Mucosa of descending colon (tissue), 3 donors: ENCODE measurements at regions not wholly inside any gene's neighbourhood (a gene's known extent, or its start where the extent isn't known, plus 50 kb on each side); places are given as distances from the start of the nearest gene placed in this dataset.

Source experiments
- ATAC-seq: fragments of 200-7000 bp; cut with Tn5 transposase; one replicate; pipeline ENCODE4 v1.9.1; 2020; ENCODE audit warnings: mild to moderate bottlenecking, moderate library complexity
- DNase-seq, 3 donors: peaks; one replicate each; pipeline ENCODE4 v3.0.0-alpha.2; 2020
- H3K36me3 ChIP-seq: fragments of 200-600 bp; one replicate; pipeline ENCODE4 v1.8.0; 2021; ENCODE audit warnings: low read depth, mild to moderate bottlenecking
- H3K4me1 ChIP-seq: fragments of 200-600 bp; one replicate; pipeline ENCODE4 v1.8.0; 2021; ENCODE audit warnings: low read depth, mild to moderate bottlenecking
- H3K4me3 ChIP-seq: fragments of 200-600 bp; one replicate; pipeline ENCODE4 v1.8.0; 2021; ENCODE audit warnings: mild to moderate bottlenecking
- H3K9me3 ChIP-seq: fragments of 200-600 bp; one replicate; pipeline ENCODE4 v1.8.0; 2021; ENCODE audit warnings: mild to moderate bottlenecking
- intact Hi-C, 2 donors: fragments of 100-400 bp; cut with DNase I in 1 of 2; cut with micrococcal nuclease in 1 of 2; formaldehyde crosslinking; loops; one replicate each; pipeline versions ENCODE4 v1.11.0 to v1.11.1; 2022; cut with DNase I, micrococcal nuclease
- TF ChIP-seq, protein P1 (sequence below): fragments of 200-600 bp; IDR thresholded peaks from one replicate; pipeline ENCODE4 v1.8.0; 2022; ENCODE audit warnings: antibody characterized with exemption, mild to moderate bottlenecking
- donor health status: DM: no; HTN: no; CAD: no; lungs with moderate emphysema.
- donor health status: DM: no; HTN: no; CAD: no.
- donor health status: DM: no; HTN: yes; CAD: no.

DNA sequence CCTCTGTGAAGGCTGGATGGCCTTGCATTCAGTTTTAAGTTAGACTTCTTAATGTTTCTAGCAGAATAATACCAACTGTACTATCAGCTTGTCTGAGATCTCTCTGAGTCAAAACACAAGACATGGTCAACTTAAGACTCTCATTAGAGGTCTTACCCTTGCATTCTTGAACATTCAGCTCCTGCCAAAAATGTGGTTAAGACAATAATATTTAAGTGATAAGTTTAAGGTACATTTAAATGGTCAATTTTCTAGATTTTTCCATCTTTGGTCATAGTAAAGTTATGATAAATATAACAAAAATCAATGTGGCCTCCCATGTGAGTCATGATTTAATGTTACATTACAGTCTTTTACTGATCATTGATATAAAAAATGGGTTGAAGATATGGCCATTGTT, 75.0 kb downstream of the NR2F1 start:
- intact Hi-C loops = no loop called here
- H3K36me3 ChIP-seq = no peaks in the 10 kb centered on the region
- DNase-seq (no peak), ATAC-seq (no peak)
- no peak overlapping the region for H3K4me3 ChIP-seq
- no peaks in the 10 kb centered on the region for H3K4me1 ChIP-seq
- no peaks in the 10 kb centered on the region for H3K9me3 ChIP-seq
- TF ChIP-seq, protein P1, sequence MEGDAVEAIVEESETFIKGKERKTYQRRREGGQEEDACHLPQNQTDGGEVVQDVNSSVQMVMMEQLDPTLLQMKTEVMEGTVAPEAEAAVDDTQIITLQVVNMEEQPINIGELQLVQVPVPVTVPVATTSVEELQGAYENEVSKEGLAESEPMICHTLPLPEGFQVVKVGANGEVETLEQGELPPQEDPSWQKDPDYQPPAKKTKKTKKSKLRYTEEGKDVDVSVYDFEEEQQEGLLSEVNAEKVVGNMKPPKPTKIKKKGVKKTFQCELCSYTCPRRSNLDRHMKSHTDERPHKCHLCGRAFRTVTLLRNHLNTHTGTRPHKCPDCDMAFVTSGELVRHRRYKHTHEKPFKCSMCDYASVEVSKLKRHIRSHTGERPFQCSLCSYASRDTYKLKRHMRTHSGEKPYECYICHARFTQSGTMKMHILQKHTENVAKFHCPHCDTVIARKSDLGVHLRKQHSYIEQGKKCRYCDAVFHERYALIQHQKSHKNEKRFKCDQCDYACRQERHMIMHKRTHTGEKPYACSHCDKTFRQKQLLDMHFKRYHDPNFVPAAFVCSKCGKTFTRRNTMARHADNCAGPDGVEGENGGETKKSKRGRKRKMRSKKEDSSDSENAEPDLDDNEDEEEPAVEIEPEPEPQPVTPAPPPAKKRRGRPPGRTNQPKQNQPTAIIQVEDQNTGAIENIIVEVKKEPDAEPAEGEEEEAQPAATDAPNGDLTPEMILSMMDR = no peak

GRCh38 chr5:93654676-93655075, 71.7 kb downstream of the NR2F1 start:
- no peak for ATAC-seq
- TF ChIP-seq, protein P1 = no peak

GRCh38 chr5:93653716-93654115, 70.7 kb downstream of the NR2F1 start:
- Histone ChIP-seq H3K4me3 (no peak overlapping the region), H3K36me3 (no peaks in the 10 kb centered on the region), H3K4me1 (no peaks in the 10 kb centered on the region), H3K9me3 (no peaks in the 10 kb centered on the region)
- ATAC-seq = no peak
- TF ChIP-seq, protein P1 = no peak
- no peak for DNase-seq
- intact Hi-C loops = no loop called here

More at GRCh38 chr5:93654676-93655075, 71.7 kb downstream of the NR2F1 start:
- Histone ChIP-seq H3K4me1 (no peaks in the 10 kb centered on the region), H3K36me3 (no peaks in the 10 kb centered on the region), H3K9me3 (no peaks in the 10 kb centered on the region), H3K4me3 (no peak overlapping the region)
- intact Hi-C loops = no loop called here
- DNase-seq = no peak

- TF ChIP-seq, protein P1 = no peak
- H3K9me3 ChIP-seq = no peaks in the 10 kb centered on the region
- H3K36me3 ChIP-seq = no peaks in the 10 kb centered on the region
- no peaks in the 10 kb centered on the region for H3K4me1 ChIP-seq
- no peak overlapping the region for H3K4me3 ChIP-seq
- intact Hi-C loops = no loop called here
- DNase-seq (no peak), ATAC-seq (no peak)
Measured at GRCh38 chr5:93649234-93649900, 66.3 kb downstream of the NR2F1 start.

GRCh38 chr5:93644760-93645159, 61.7 kb downstream of the NR2F1 start:
- TF ChIP-seq, protein P1 = no peak
- ATAC-seq (no peak), DNase-seq (no peak)
- no peaks in the 10 kb centered on the region for H3K36me3 ChIP-seq
- no peaks in the 10 kb centered on the region for H3K9me3 ChIP-seq
- no peaks in the 10 kb centered on the region for H3K4me1 ChIP-seq
- intact Hi-C loops = no loop called here
- no peak overlapping the region for H3K4me3 ChIP-seq
